GM12878 (cell line): ENCODE measurements at regions not wholly inside any gene's neighbourhood (a gene's known extent, or its start where the extent isn't known, plus 50 kb on each side); places are given as distances from the start of the nearest gene placed in this dataset.

Experiments
- ATAC-seq: fragments of 200-7000 bp; cut with Tn5 transposase; 3 replicates; pipeline ENCODE4 v1.9.1; 2020; ENCODE audit warnings: mild to moderate bottlenecking, moderate library complexity
- BruUV-seq: library from RNA; stranded (reverse); fragments of 400-500 nt; replicated peaks from 2 replicates; lab custom pipeline; 2021; lab: Mats Ljungman, UMichigan
- CTCF ChIA-PET: fragments of 300-600 bp; sonication (Branson Sonifier 250); formaldehyde crosslinking; extraction: SDS; loops from one replicate; lab custom pipeline; 2021; ENCODE audit warnings: inconsistent platforms; lab: Yijun Ruan, JAX
- POLR2A ChIA-PET: fragments of 350-600 bp; formaldehyde crosslinking; extraction: SDS; loops from one replicate; lab custom pipeline; 2021; ENCODE audit warnings: inconsistent platforms; lab: Charles Lee
- RAD21 ChIA-PET: fragments of 300-600 bp; sonication (Branson Sonifier 250); formaldehyde crosslinking; loops from one replicate; lab custom pipeline; 2023; ENCODE audit warnings: antibody characterized with exemption; ENCODE audit not compliant: unreplicated experiment; lab: Charles Lee
- SMC1A ChIA-PET: fragments of 300-600 bp; sonication (Branson Sonifier 250); formaldehyde crosslinking; loops from one replicate; lab custom pipeline; 2023; ENCODE audit not compliant: unreplicated experiment, uncharacterized antibody; lab: Charles Lee
- DNase-seq: peaks from one replicate; pipeline ENCODE4 v3.0.0-alpha.2; 2011; ENCODE audit warnings: low read depth, low spot score
- FAIRE-seq: peaks from 3 replicates; lab custom pipeline; 2011; peaks lifted over from hg19 to GRCh38; lab: Jason Lieb, UNC
- H2AFZ ChIP-seq: 2 replicates; pipeline ENCODE4 v1.6.0; 2011; ENCODE audit warnings: low read depth, low read length, control low read depth; ENCODE audit not compliant: control insufficient read depth
- H3K27ac ChIP-seq: 2 replicates; pipeline ENCODE4 v1.5.1; 2011; ENCODE audit warnings: control low read depth; ENCODE audit not compliant: control insufficient read depth, insufficient read depth
- H3K27me3 ChIP-seq, 2 experiments: replicated peaks in 1 of 2; 2 replicates each; pipeline versions ENCODE4 v1.6.0 to v1.6.1; 2011; ENCODE audit warnings: low read length in 1 of 2; ENCODE audit not compliant: control insufficient read depth in 2 of 2, insufficient read depth in 2 of 2
- H3K36me3 ChIP-seq, 2 experiments: 2 replicates each; pipeline ENCODE4 v1.5.1; 2011; ENCODE audit warnings: low read length in 1 of 2; ENCODE audit not compliant: control insufficient read depth in 2 of 2, insufficient read depth in 2 of 2
- H3K4me1 ChIP-seq: 2 replicates; pipeline ENCODE4 v1.6.1; 2011; ENCODE audit warnings: mild to moderate bottlenecking, low read length, moderate library complexity, mixed read lengths; ENCODE audit not compliant: control insufficient read depth, insufficient read depth
- H3K4me2 ChIP-seq: 2 replicates; pipeline ENCODE4 v1.6.0; 2011; ENCODE audit warnings: control low read depth; ENCODE audit not compliant: control insufficient read depth, insufficient read depth
- H3K4me3 ChIP-seq: fragments of 200-600 bp; sonication (generic); 2 replicates; pipeline ENCODE4 v1.5.1; 2016
- H3K79me2 ChIP-seq: 2 replicates; pipeline ENCODE4 v1.6.0; 2011; ENCODE audit warnings: low read length; ENCODE audit not compliant: control insufficient read depth, insufficient read depth
- H3K9ac ChIP-seq: 2 replicates; pipeline ENCODE4 v1.8.0; 2011; ENCODE audit warnings: low read length, control low read depth, mixed read lengths; ENCODE audit not compliant: control insufficient read depth, insufficient read depth
- H3K9me3 ChIP-seq: replicated peaks from 3 replicates; pipeline ENCODE4 v1.5.1; 2011; ENCODE audit warnings: mild to moderate bottlenecking, low read length; ENCODE audit not compliant: control insufficient read depth, insufficient read depth
- H4K20me1 ChIP-seq: 2 replicates; pipeline ENCODE4 v1.6.0; 2011; ENCODE audit not compliant: control insufficient read depth, insufficient read depth
- BRCA1 ChIP-seq: IDR thresholded peaks from 2 replicates; pipeline ENCODE4 v1.6.1; 2011; ENCODE audit warnings: low read depth, low read length, improper control_type of control experiment
- CHD2 ChIP-seq: IDR thresholded peaks from 2 replicates; pipeline ENCODE4 v1.6.1; 2011; ENCODE audit warnings: low read depth, low read length, improper control_type of control experiment, borderline replicate concordance
- E2F8 ChIP-seq: fragments of 450-650 bp; IDR thresholded peaks from 2 replicates; pipeline ENCODE4 v1.6.1; 2018; ENCODE audit warnings: mild to moderate bottlenecking, low read depth, moderate library complexity; ENCODE audit not compliant: partially characterized antibody
- GABPA ChIP-seq: IDR thresholded peaks from 2 replicates; pipeline ENCODE4 v1.6.1; 2014; ENCODE audit warnings: antibody characterized with exemption, low read depth, mild to moderate bottlenecking, inconsistent platforms
- MYC ChIP-seq: IDR thresholded peaks from 2 replicates; pipeline ENCODE4 v1.6.1; 2011; ENCODE audit warnings: mild to moderate bottlenecking, low read length, moderate library complexity, inconsistent platforms; ENCODE audit not compliant: insufficient read depth, insufficient replicate concordance, insufficient read length, severe bottlenecking
- PRDM15 ChIP-seq: fragments of 450-650 bp; formaldehyde crosslinking; IDR thresholded peaks from 2 replicates; pipeline ENCODE4 v1.4.0; 2020; ENCODE audit warnings: mild to moderate bottlenecking, moderate library complexity
- RELA ChIP-seq: fragments of 450-650 bp; IDR thresholded peaks from 2 replicates; pipeline ENCODE4 v1.8.0; 2014; ENCODE audit warnings: borderline replicate concordance; ENCODE audit not compliant: partially characterized antibody
- STAT1 ChIP-seq: fragments of 450-650 bp; conservative IDR thresholded peaks from 2 replicates; pipeline ENCODE4 v1.6.1; 2014; ENCODE audit warnings: antibody characterized with exemption, mild to moderate bottlenecking
- SUZ12 ChIP-seq: fragments of 200-600 bp; sonication (generic); IDR thresholded peaks from one replicate; pipeline ENCODE4 v1.6.1; 2018; ENCODE audit warnings: antibody characterized with exemption, mild to moderate bottlenecking; ENCODE audit not compliant: unreplicated experiment
- TCF7 ChIP-seq: IDR thresholded peaks from 2 replicates; pipeline ENCODE4 v1.6.1; 2014; ENCODE audit warnings: antibody characterized with exemption, borderline replicate concordance
- WRNIP1 ChIP-seq: IDR thresholded peaks from 2 replicates; pipeline ENCODE4 v1.6.1; 2011; ENCODE audit warnings: low read depth, low read length, improper control_type of control experiment, borderline replicate concordance
- ZNF274 ChIP-seq: IDR thresholded peaks from one replicate; pipeline ENCODE4 v1.8.0; 2011; ENCODE audit not compliant: insufficient read length, insufficient read depth
- WGBS: methylation state at CpG from one replicate; pipeline ENCODE4 v1.1.6; 2016; ENCODE audit warnings: low lambda C conversion rate; ENCODE audit not compliant: insufficient replicate concordance, insufficient coverage; ENCODE audit errors: missing lambda C conversion rate; 5-methylcytosine and 5-hydroxymethylcytosine counted together
- in situ Hi-C: fragments of 300-500 bp; cut with MboI; formaldehyde crosslinking; loops from 9 replicates; pipeline ENCODE4 v1.14.3; 2018; ENCODE audit warnings: mixed read lengths
- intact Hi-C: fragments of 100-400 bp; cut with micrococcal nuclease; formaldehyde crosslinking; loops from one replicate; pipeline ENCODE4 v1.14.2; 2022; ENCODE audit not compliant: unreplicated experiment
- TF ChIP-seq, protein P1 (sequence below), 3 experiments: IDR thresholded peaks in 2 of 3; conservative IDR thresholded peaks in 1 of 3; 2 replicates each; pipeline ENCODE4 v1.5.1; 2011; ENCODE audit warnings: low read depth in 3 of 3, low read length in 3 of 3, mild to moderate bottlenecking in 3 of 3, control low read depth in 2 of 3, moderate library complexity in 2 of 3, inconsistent platforms in 1 of 3, mixed read lengths in 1 of 3; ENCODE audit not compliant: control insufficient read depth in 2 of 3, insufficient read depth in 1 of 3; ENCODE audit errors: extremely low read depth in 1 of 3
- TF ChIP-seq, protein P2 (sequence below): IDR thresholded peaks from 2 replicates; pipeline ENCODE4 v1.6.1; 2011; ENCODE audit warnings: borderline replicate concordance, low read depth, mild to moderate bottlenecking, moderate library complexity, mixed read lengths, low read length; ENCODE audit not compliant: insufficient read depth; ENCODE audit errors: extremely low read length

GRCh38 chr21:27086630-27087029 is 119.7 kb upstream of the ADAMTS5 start (continued):
- TF ChIP-seq TCF7 (no peak), BRCA1 (no peak), WRNIP1 (no peak), ZNF274 (no peak)
- TF ChIP-seq, protein P1, sequence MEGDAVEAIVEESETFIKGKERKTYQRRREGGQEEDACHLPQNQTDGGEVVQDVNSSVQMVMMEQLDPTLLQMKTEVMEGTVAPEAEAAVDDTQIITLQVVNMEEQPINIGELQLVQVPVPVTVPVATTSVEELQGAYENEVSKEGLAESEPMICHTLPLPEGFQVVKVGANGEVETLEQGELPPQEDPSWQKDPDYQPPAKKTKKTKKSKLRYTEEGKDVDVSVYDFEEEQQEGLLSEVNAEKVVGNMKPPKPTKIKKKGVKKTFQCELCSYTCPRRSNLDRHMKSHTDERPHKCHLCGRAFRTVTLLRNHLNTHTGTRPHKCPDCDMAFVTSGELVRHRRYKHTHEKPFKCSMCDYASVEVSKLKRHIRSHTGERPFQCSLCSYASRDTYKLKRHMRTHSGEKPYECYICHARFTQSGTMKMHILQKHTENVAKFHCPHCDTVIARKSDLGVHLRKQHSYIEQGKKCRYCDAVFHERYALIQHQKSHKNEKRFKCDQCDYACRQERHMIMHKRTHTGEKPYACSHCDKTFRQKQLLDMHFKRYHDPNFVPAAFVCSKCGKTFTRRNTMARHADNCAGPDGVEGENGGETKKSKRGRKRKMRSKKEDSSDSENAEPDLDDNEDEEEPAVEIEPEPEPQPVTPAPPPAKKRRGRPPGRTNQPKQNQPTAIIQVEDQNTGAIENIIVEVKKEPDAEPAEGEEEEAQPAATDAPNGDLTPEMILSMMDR (IDR thresholded peaks at IDR 0.05 in 2 of 3, conservative IDR thresholded peaks at IDR 0.05 in 1 of 3; ENCODE audit: control insufficient read depth in 2 of 3, extremely low read depth in 1 of 3, insufficient read depth in 1 of 3, low read depth in 3 of 3, low read length in 3 of 3): no peak

GRCh38 chr21:27086186-27086585 is 119.3 kb upstream of the ADAMTS5 start:
- 19% methylated on average over 6 of the region's 6 CpGs for WGBS
- no TSS peak for BruUV-seq
- FAIRE-seq: no peak
- in situ Hi-C loops: no loop called here
- Histone ChIP-seq H3K4me2 (no peak overlapping the region), H3K4me1 (no peaks in the 10 kb centered on the region), H3K9ac (no peak overlapping the region), H3K27me3 (no peaks in the 10 kb centered on the region), H3K27ac (no peak overlapping the region), H3K36me3 (no peaks in the 10 kb centered on the region), H3K4me3 (no peak overlapping the region), H2AFZ (no peak overlapping the region), H3K9me3 (no peaks in the 10 kb centered on the region; the same call in 2 of the 3 replicates), H3K79me2 (no peaks in the 10 kb centered on the region), H4K20me1 (no peaks in the 10 kb centered on the region)
- no peak for ATAC-seq
- ChIA-PET POLR2A (no interaction called here), SMC1A (no interaction called here), CTCF (no interaction called here), RAD21 (no interaction called here)
- no peak for DNase-seq
- intact Hi-C loops: no loop called here
- TF ChIP-seq MYC (no peak), PRDM15 (no peak), GABPA (no peak), SUZ12 (no peak), CHD2 (no peak), STAT1 (no peak), E2F8 (no peak), BRCA1 (no peak), RELA (no peak)
- TF ChIP-seq, protein P2, sequence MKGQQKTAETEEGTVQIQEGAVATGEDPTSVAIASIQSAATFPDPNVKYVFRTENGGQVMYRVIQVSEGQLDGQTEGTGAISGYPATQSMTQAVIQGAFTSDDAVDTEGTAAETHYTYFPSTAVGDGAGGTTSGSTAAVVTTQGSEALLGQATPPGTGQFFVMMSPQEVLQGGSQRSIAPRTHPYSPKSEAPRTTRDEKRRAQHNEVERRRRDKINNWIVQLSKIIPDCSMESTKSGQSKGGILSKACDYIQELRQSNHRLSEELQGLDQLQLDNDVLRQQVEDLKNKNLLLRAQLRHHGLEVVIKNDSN: no peak
